A673 (cell line): ENCODE measurements at regions not wholly inside any gene's neighbourhood (a gene's known extent, or its start where the extent isn't known, plus 50 kb on each side); places are given as distances from the start of the nearest gene placed in this dataset.

Source experiments
- CTCF ChIP-seq: fragments of 300-800, 200-600 bp; sonication (generic); conservative IDR thresholded peaks from 2 replicates; pipeline ENCODE4 v1.5.1; 2017; ENCODE audit warnings: low read depth, mild to moderate bottlenecking, antibody characterized with exemption, low read length, moderate library complexity, mixed read lengths
- EZH2 ChIP-seq: fragments of 200-600 bp; sonication (generic); IDR thresholded peaks from 2 replicates; pipeline ENCODE4 v1.6.1; 2017; ENCODE audit warnings: borderline replicate concordance, low read depth, mild to moderate bottlenecking, mixed read lengths, antibody characterized with exemption, low read length; ENCODE audit not compliant: poor library complexity, severe bottlenecking

DNA sequence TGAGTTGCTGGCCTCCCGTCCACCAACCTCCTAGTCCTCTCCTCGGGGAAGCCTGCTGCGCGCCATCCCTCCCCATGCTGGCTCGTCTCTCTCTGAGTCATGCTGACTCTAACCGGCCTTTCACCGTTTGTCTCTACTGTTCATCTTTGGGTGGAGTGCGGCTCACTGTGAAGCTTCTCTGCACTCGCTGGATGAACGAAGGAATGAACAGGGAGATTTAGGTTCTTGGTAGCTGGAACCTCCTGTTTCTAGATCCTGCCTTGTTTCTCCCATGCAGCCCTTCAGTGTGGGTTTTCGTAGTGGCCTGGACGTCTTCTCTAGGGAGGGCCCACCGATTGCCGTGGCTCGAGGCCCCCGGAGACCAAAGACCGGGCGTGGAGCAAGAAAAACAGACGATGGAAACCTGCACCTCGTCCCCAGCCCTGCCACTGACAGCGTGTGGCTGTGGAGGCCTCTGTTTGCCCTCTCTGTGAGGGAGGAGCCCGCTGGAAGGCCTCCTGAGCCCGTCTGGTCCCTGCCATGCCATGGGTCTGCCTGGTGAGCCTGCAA, 227.6 kb upstream of the C1orf174 start:
- no peak for TF ChIP-seq CTCF
- no peak for TF ChIP-seq EZH2
